Epithelial cell of proximal tubule (primary cell): ENCODE measurements at regions not wholly inside any gene's neighbourhood (a gene's known extent, or its start where the extent isn't known, plus 50 kb on each side); places are given as distances from the start of the nearest gene placed in this dataset.

ENCODE experiments used
- DNase-seq: peaks from one replicate; pipeline ENCODE4 v3.0.0-alpha.2; 2011; ENCODE audit warnings: low read depth
- H3K4me3 ChIP-seq: 2 replicates; pipeline ENCODE4 v1.5.1; 2011; ENCODE audit warnings: low read depth, mild to moderate bottlenecking, low read length
- CTCF ChIP-seq: conservative IDR thresholded peaks from 2 replicates; pipeline ENCODE4 v1.5.1; 2012; ENCODE audit warnings: low read depth, mild to moderate bottlenecking, low read length

GRCh38 chr11:92125321-92125720 is 99.3 kb upstream of the FAT3 start:
- DNase-seq, result no peak
- H3K4me3 ChIP-seq, result no peak overlapping the region
- no peak for TF ChIP-seq CTCF

GRCh38 chr11:92123540-92123939 is 101.1 kb upstream of the FAT3 start:
- TF ChIP-seq CTCF, result no peak
- no peak overlapping the region for H3K4me3 ChIP-seq
- DNase-seq, result no peak

- TF ChIP-seq CTCF, result no peak
- DNase-seq, result no peak
- no peak overlapping the region for H3K4me3 ChIP-seq
These were observed 102.1 kb upstream of the FAT3 start for GRCh38 chr11:92122561-92122960.

GRCh38 chr11:92111287-92111686 is 113.3 kb upstream of the FAT3 start:
- no peak for TF ChIP-seq CTCF
- DNase-seq, result no peak
- no peak overlapping the region for H3K4me3 ChIP-seq

- TF ChIP-seq CTCF, result no peak
- DNase-seq, result no peak
- no peak overlapping the region for H3K4me3 ChIP-seq
These were observed 115.2 kb upstream of the FAT3 start for GRCh38 chr11:92109466-92109865.

- TF ChIP-seq CTCF, result no peak
- H3K4me3 ChIP-seq, result no peak overlapping the region
- no peak for DNase-seq
These were observed 117.3 kb upstream of the FAT3 start for GRCh38 chr11:92107331-92107730.

- TF ChIP-seq CTCF, result no peak
These were observed 120.3 kb upstream of the FAT3 start for GRCh38 chr11:92104349-92104748.

More at GRCh38 chr11:92104349-92104748, 120.3 kb upstream of the FAT3 start:
- no peak for DNase-seq
- no peak overlapping the region for H3K4me3 ChIP-seq
